ENCODE measurements at regions not wholly inside any gene's neighbourhood (a gene's known extent, or its start where the extent isn't known, plus 50 kb on each side); places are given as distances from the start of the nearest gene placed in this dataset.

DNA sequence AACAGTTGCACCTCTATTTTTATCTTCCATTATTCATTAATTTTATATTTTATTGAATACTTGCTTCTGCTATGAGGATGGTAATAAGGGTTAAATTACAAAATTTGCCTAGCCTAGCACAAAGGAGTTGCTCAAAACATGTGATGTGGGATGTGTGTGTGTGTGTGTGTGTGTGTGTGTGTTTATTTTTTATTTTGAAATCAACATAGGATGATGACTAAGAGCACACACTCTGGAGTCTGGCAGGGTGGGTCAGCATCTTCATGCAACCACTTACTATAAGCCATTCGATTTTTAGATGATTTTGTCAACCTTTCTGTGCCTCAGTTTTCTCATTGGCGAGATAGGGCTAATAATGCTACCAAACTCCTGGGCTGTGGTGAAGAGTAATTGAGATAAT lies 57.7 kb upstream of the MAMDC2 start:
- TF ChIP-seq, protein P1, sequence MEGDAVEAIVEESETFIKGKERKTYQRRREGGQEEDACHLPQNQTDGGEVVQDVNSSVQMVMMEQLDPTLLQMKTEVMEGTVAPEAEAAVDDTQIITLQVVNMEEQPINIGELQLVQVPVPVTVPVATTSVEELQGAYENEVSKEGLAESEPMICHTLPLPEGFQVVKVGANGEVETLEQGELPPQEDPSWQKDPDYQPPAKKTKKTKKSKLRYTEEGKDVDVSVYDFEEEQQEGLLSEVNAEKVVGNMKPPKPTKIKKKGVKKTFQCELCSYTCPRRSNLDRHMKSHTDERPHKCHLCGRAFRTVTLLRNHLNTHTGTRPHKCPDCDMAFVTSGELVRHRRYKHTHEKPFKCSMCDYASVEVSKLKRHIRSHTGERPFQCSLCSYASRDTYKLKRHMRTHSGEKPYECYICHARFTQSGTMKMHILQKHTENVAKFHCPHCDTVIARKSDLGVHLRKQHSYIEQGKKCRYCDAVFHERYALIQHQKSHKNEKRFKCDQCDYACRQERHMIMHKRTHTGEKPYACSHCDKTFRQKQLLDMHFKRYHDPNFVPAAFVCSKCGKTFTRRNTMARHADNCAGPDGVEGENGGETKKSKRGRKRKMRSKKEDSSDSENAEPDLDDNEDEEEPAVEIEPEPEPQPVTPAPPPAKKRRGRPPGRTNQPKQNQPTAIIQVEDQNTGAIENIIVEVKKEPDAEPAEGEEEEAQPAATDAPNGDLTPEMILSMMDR (IDR thresholded peaks at IDR 0.05 in 4 of 5, conservative IDR thresholded peaks at IDR 0.05 in 1 of 5), result no peak
- no peak for TF ChIP-seq POLR2A (IDR thresholded peaks at IDR 0.05)
